Stimulated activated CD8-positive, alpha-beta memory T cell treated with anti-CD3 and anti-CD28 coated beads, Interleukin-2, amount 100 ng/mL, for 1 hour (primary cell): ENCODE measurements at regions not wholly inside any gene's neighbourhood (a gene's known extent, or its start where the extent isn't known, plus 50 kb on each side); places are given as distances from the start of the nearest gene placed in this dataset.
"Not testable (repeated sequence)": the region's sequence is repeated elsewhere in the genome, so short reads cannot be mapped to it uniquely, and the experiment has no call there.

Source experiments
- DNase-seq, 2 donors: peaks; one replicate each; pipeline ENCODE4 v3.0.0-alpha.2; 2020; ENCODE audit warnings: low read depth in 2 of 2

DNA sequence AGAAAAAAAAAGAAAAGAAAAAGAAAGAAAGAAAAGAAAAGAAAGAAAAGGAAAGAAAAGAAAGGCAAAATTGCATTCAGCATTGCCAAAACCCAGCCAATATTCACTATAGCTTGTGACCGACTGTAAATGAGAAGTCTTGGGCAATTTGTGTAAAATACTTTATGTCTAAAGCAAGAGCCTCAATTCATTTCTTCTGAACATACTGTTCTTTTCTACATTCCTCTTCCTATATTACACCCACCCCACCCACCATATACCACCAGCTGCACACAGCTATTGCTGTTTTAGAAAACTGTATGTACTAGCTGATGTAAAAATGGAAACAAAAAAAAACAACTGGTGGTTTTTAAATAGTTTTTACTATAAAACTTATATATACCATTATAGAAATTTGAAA is 156.9 kb upstream of the TTC29 start:
- DNase-seq: no peak

- no peak for DNase-seq
Measured at GRCh38 chr4:147103403-147103946, 157.8 kb upstream of the TTC29 start.

- DNase-seq: no peak
Measured at GRCh38 chr4:147104768-147105167, 159.1 kb upstream of the TTC29 start.

DNA sequence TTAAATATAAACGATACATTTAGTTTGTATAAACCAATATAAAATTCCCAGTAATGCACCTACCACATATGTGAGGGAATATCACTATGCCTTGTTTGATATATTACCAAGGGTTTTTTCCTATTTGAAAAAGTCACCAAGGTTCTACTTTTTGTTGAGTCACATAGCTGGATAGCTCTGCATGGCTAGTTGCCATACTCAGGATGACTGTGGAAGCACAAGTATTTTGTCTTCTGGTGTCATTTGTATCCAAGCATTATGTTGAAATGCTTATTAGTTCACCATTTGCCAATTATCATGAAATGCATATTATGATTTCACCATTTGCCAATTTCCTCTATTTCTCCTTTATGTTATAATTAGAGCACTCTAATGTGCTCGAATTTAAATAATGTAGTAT is 162.7 kb upstream of the TTC29 start:
- no peak for DNase-seq

- no peak for DNase-seq
Measured at GRCh38 chr4:147109800-147110199, 164.1 kb upstream of the TTC29 start.

GRCh38 chr4:147110473-147111367 is 165.1 kb upstream of the TTC29 start:
- no peak for DNase-seq

DNA sequence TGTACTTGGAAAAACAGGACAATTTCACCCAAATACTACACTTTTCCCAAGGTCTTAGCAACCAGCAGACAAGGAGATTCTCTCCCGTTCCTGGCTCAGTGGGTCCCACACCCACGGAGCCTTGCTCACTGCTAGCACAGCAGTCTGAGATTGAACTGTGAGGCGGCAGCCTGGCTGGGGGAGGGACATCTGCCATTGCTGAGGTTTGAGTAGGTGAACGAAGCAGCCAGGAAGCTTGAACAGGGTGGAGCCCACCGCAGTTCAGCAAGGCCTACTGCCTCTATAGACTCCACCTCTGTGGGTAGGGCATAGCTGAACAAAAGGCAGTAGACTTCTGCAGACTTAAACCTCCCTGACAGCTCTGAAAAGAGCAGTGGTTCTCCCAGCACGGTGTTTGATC is 166.5 kb upstream of the TTC29 start:
- DNase-seq: not testable (repeated sequence)

- DNase-seq: no peak
Measured at GRCh38 chr4:147117431-147117830, 171.8 kb upstream of the TTC29 start.

- no peak for DNase-seq
Measured at GRCh38 chr4:147118528-147118927, 172.9 kb upstream of the TTC29 start.

DNA sequence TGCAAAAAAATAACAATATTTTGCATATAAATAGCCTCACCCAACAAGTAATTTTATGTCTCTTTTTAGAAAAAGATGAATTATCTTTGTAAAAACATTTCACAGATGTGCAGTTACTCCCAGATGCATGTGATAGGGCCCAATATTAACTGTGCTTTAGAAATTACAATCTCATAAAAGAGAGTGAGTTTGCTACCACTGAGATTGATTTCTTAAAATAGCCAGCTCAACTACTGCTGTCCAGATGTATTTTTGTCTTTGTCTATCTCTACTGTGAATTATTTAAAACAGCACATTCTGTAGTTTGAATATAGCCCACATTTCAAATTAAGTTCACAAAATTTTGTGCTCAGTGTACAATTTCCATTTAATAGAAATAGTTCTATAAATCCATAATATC is 177.0 kb upstream of the TTC29 start:
- no peak for DNase-seq

DNA sequence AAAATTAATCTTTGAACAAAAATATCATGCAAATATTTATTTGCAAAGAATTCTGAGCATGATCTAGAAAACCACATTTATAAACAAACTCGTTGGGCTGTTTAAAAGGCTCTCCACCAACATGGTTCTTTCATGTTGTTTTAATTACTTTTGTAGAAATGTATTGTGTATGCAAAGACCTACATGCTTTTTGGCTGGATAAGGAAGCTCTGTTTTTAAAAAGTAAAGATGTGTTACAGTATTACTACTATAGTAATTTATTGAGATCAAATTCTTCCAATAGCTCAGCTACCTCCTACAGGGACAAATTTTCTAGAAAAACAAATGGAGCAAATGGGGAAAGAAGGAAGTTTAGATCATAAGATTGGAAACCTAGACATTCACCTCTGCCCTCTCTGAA is 177.5 kb upstream of the TTC29 start:
- DNase-seq: no peak

DNA sequence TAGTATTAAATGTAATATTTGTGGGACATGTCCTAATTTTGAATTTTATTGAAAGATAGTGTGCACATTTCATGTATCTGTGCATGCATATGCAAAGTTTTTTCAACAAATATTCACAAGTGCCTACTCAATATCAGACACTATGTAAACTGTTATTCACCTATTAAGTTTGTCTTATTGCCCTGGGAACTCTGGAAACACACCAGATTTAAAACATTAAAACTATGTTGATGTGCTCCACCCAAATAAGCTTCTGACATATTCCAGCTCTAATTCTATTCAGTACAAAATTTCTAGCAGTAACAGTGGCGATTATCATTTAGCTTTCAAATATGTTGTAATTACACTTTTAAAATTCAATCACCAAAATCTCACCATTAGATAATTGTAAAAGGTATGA is 183.1 kb upstream of the TTC29 start:
- DNase-seq: no peak

DNA sequence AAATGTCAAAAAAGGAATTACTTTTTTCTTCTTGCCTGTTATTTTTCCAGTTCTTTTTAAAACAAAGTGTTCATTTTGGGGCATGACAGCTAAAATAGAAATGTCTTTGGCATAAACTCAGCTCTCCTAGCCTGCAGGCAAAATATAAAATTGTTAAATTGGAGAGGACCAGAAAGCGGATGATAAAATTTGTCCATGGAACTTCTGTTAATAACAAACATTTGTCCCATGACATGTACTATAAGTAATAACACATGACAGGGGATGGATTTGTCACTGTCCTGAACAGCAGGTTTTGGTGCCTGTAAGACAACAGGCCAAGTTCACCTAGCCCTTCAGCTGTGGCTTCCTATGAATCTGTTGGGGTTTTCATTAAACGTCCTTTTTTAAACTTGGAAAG is 184.0 kb upstream of the TTC29 start:
- DNase-seq: no peak

- DNase-seq: no peak
Measured at GRCh38 chr4:147134536-147135210, 189.0 kb upstream of the TTC29 start.

GRCh38 chr4:147136310-147136709 is 190.6 kb upstream of the TTC29 start:
- DNase-seq: no peak

GRCh38 chr4:147136751-147137150 is 191.1 kb upstream of the TTC29 start:
- no peak for DNase-seq

- DNase-seq: no peak
Measured at GRCh38 chr4:147137280-147137679, 191.6 kb upstream of the TTC29 start.

DNA sequence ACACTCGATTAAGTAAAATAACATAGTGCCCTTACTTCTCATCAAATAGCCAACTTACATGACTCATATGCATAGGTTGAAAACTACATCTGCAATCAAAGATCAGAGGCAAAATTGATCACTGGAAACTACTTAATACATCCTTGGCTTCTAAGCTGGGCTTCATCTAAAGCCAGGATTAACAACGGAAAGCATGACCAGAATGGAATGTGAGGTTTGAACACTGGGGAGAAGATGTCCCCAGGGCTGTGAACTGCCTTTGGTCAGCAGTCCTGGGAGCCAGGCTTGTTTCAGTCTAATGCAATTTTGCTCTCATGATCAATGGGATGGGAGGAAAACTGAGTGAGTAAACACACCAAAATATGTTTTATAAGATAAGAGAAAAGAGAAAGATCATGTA is 192.5 kb upstream of the TTC29 start:
- no peak for DNase-seq

GRCh38 chr4:147139455-147140198 is 194.0 kb upstream of the TTC29 start:
- no peak for DNase-seq

GRCh38 chr4:147151763-147152162 is 206.1 kb upstream of the TTC29 start:
- DNase-seq: no peak

DNA sequence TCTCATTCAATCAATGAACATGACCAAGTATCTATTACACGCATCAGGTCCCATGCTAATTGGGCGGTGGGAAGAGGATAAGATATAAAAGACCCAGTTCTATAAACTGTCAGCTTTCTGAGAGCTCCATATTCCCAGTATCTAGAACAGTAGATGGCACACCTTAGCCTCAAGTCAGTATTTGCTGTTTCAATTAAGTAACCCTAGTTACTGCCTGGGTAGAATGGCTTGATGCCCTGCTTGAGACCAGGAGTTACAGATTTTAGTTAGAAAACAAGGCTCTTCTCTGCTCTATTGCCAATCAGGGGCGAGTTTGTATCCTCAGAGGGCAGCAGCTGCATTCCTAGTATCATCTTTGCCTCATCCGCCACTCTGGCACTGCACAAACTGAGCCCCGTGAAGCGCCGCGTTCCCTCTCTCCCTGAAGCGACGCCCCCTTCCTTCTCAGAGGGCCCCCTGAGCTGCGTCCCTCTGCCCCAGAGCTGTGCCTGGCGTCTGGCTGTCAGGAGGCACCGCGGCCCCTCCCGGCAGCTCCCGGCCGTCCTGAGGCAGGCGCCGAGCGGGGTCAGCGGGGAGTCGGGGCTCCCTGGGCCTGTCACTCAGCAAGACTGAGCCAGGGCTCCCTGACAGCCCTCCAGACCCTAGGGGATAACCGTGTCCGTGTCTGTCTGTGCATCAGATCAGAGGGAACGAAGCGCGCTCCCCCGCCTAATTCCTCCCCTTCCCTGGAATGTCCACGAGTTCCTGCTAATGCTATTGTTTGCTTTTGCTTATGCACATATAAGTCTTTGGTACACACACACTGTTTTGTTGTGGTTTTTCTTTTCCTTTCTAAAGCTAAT is 212.4 kb upstream of the TTC29 start:
- no peak for DNase-seq
